ENCODE measurements at regions not wholly inside any gene's neighbourhood (a gene's known extent, or its start where the extent isn't known, plus 50 kb on each side); places are given as distances from the start of the nearest gene placed in this dataset.
"Not testable (repeated sequence)": the region's sequence is repeated elsewhere in the genome, so short reads cannot be mapped to it uniquely, and the experiment has no call there.

- DNase-seq, result no peak
Observed at GRCh38 chr4:127291316-127291715, 341.4 kb upstream of the INTU start.

- DNase-seq, result no peak
Observed at GRCh38 chr4:127293496-127293895, 339.3 kb upstream of the INTU start.

GRCh38 chr4:127304356-127304755, 328.4 kb upstream of the INTU start:
- no peak for DNase-seq

- DNase-seq, result no peak
Observed at GRCh38 chr4:127307996-127308395, 324.8 kb upstream of the INTU start.

- no peak for DNase-seq
Observed at GRCh38 chr4:127309369-127310102, 323.2 kb upstream of the INTU start.

GRCh38 chr4:127311371-127311770, 321.4 kb upstream of the INTU start:
- DNase-seq, result no peak

GRCh38 chr4:127311924-127312323, 320.8 kb upstream of the INTU start:
- DNase-seq, result no peak

- no peak for DNase-seq
Observed at GRCh38 chr4:127313767-127314166, 319.0 kb upstream of the INTU start.

- no peak for DNase-seq
Observed at GRCh38 chr4:127327491-127327890, 305.3 kb upstream of the INTU start.

GRCh38 chr4:127335073-127335620, 297.6 kb upstream of the INTU start:
- no peak for DNase-seq

- no peak for DNase-seq
Observed at GRCh38 chr4:127335732-127336131, 297.0 kb upstream of the INTU start.

GRCh38 chr4:127343123-127343522, 289.6 kb upstream of the INTU start:
- not testable (repeated sequence) for DNase-seq

- DNase-seq, result no peak
Observed at GRCh38 chr4:127344071-127344470, 288.7 kb upstream of the INTU start.

GRCh38 chr4:127347936-127348335, 284.8 kb upstream of the INTU start:
- no peak for DNase-seq

GRCh38 chr4:127352220-127353113, 280.3 kb upstream of the INTU start:
- no peak for DNase-seq

- no peak for DNase-seq
Observed at GRCh38 chr4:127355743-127356142, 277.0 kb upstream of the INTU start.

GRCh38 chr4:127357765-127358164, 275.0 kb upstream of the INTU start:
- DNase-seq, result no peak

GRCh38 chr4:127362686-127363085, 270.1 kb upstream of the INTU start:
- no peak for DNase-seq

- DNase-seq, result no peak
Observed at GRCh38 chr4:127364397-127364796, 268.4 kb upstream of the INTU start.

GRCh38 chr4:127364911-127365310, 267.8 kb upstream of the INTU start:
- no peak for DNase-seq

- DNase-seq, result no peak
Observed at GRCh38 chr4:127370604-127371003, 262.2 kb upstream of the INTU start.

- no peak for DNase-seq
Observed at GRCh38 chr4:127379499-127379898, 253.3 kb upstream of the INTU start.

- DNase-seq, result not testable (repeated sequence)
Observed at GRCh38 chr4:127379948-127380347, 252.8 kb upstream of the INTU start.

GRCh38 chr4:127383666-127384065, 249.1 kb upstream of the INTU start:
- no peak for DNase-seq

Data from stimulated activated CD4-positive, alpha-beta T cell treated with anti-CD3 and anti-CD28 coated beads, Interleukin-2, amount 100 ng/mL, for 48 hours (primary cell).